NCI-H146 (cell line): ENCODE measurements at regions not wholly inside any gene's neighbourhood (a gene's known extent, or its start where the extent isn't known, plus 50 kb on each side); places are given as distances from the start of the nearest gene placed in this dataset.

ENCODE experiments used
- DNase-seq: peaks from one replicate; lab custom pipeline; 2025; lab: John Stamatoyannopoulos, UW

DNA sequence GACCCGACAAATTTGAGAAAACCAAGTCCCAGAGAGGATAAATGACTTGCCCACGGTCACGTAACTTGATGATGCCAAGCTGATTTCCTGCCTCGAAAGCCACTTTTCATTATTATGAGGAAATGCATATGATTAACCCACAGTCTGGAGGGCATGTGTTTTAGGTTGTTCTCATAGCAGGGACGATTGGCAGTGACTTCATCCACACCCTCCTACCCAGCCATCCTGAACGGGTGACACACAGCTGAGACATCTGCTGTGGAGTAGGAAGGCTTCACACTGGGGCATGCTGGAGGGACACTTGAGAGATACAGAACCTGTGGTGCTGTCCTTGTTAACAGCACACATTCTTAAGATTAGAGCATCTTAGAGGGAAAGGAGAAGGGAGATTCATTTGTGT is 65.4 kb upstream of the WDFY2 start:
- no peak for DNase-seq

DNA sequence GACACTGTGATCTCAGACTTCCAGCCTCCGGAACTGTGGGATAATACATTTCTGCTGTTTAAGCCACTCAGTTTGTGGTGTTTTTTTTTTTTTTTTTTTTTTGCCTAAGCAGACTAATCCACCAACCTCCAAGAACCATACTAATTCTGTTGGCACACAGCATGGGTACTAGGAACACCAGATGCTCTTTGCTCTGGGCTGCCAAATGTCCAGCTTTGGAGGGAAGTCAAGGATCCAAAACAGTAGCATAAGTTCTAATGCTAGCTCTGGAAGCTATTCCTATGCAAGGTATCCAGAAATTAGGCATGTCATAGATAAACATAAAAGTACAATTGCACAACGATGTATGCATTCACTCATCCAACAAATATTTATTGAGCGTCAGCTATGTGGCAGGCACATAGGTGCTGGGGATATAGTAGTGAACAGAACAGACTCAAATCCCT is 64.5 kb upstream of the WDFY2 start:
- no peak for DNase-seq

DNA sequence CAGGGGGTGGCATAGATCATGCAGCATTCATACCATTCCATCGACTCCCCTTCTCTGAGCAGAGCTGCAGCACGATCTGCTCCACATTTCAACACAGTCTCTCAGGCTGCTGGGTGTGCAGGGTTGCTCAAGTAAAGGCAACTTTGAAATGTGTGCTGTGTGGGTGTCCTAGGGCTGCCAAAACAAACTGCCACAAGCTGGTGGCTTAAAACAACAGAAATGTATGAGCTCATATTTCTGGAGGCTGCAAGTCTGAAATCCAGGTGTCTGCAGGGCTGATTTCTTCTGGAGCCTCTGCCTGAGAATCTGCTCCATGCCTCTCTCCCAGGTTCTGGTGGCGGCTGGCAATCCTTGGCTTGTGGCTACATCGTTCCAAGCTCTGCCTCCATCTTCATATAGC is 63.7 kb upstream of the WDFY2 start:
- no peak for DNase-seq

DNA sequence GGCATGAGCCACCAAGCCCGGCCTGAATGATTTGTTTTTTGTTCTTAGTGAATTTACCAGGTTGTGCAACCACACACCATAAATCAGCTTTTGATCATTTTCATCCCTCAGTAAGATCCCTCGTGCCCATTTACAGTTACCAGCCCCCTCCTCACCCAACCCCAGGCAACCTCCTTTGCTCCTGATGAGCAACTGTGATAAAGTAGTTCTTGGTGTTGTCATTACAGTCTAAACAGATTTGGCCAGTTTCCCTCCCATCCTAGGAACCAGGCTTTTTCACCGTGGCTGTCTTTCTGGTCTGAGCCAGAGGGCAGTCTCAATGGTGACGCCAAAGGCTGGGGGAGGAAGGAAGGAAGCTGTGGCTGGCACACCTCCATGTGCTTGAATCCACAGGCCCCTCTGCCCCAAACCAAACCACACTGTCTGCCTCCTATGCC is 61.2 kb upstream of the WDFY2 start:
- DNase-seq, result no peak

DNA sequence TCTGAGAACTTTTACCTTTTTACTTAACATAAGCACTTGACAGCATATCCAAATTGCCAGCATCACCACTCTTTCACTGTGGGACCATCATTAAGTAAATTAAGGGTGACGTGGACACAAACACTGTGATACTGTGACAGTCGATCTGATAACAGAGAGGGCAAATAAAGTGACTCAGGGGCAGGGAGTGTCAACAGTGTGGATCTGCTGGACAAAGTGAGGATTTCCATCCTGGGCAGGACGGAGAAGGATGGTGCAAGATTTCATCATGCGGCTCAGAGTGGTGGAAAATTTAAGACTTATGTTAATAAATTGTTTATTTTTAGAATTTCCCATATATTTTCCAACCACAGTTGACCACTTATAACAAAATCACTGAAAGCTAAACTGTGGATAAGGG is 60.0 kb upstream of the WDFY2 start:
- DNase-seq, result peak; percentile 30

DNA sequence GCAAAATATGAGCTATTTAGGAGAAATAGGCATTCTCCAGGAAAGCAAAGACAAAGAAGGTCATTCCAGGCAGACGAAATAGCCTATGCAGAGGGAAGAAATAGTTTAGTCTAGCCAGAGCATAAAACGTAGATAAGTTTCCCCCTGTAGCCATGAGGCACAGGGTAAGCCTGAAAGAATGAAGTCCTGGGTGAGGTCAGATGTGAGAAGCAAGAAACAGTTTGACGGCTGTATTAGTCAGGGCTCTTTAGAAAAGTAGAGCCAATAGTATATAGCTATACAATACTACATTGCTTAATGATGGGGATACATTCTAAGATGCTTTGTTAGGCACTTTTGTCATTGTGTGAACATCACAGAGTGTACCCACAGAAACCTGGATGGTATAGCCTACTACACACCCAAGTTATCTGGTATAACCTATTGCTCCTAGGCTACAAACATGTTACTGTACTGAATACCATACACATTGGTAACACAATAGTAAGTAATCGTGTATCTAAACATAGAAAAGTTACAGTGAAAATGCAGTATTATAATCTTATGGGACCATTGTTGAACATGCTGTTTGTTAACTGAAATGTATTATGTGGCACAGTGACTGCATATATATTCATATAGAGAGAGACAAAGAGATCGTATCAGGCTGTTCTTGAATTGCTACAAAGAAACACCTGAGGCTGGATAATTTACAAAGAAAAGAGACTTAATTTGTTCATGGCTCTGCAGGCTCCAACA is 59.3 kb upstream of the WDFY2 start:
- DNase-seq, result no peak

DNA sequence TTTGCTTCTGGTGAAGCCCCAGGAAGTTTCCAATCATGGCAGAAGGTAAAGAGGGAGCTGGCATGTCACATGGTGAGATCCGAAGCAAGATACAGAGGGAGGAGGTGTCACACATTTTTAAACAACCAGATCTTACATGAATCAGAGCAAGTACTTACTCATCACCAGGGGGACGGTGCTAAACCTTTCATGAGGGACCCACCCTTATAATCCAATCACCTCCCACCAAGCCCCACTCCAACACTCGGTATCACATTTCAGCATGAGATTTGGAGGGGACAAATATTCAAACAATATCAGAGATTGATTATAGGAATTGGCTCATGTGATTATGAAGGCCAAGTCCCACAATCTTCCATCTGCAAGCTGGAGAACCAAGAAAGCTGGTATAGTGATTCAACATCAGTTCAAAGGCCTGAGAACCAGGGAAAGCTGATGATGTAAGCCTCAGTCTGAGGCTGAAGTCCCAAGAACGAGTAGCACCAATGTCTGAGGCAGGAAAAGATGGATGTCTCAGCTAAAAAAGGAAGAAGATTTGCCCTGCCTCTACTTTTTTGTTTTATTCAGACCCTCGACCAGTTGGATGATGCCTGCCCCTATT is 58.6 kb upstream of the WDFY2 start:
- no peak for DNase-seq

DNA sequence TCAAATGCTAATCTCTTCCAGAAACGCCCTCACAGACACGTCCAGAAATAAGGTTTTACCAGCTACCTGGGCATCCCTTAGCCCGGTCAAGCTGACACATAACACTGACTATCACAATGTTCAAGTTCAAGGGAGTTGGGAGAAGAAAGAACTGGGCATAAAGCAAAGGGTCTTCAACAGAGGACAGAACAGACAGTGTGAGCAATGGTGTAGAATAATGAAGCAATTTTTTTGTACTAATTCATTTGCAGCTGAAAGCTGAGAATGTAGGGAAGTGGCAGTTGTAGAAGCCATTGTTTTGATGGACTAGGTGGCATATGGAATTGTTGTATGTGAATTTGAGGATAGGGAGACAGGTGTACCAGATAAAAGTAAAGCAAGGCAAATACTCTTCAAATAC is 58.1 kb upstream of the WDFY2 start:
- no peak for DNase-seq

DNA sequence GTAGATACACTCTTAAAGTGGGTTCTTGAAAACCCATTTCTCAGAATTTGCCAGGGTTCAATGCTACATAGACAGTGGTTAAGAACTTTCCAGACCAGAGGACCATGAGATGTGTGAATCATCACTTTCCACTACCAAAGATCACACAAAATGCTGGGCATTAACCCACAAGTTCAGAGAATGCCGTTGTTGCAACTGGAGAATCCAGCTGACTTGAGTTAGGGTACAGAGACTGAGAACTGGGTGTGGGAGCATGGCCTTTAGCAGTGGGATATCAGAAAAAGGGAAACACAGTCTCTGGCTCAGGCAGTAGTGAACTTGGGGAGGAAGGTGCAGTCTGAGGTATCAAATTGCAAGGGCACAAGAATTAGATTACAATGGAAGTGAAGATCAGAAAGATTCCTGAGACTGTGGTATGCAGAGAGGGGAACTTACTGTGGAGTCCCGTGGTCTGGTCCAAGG is 51.5 kb upstream of the WDFY2 start:
- DNase-seq, result no peak

DNA sequence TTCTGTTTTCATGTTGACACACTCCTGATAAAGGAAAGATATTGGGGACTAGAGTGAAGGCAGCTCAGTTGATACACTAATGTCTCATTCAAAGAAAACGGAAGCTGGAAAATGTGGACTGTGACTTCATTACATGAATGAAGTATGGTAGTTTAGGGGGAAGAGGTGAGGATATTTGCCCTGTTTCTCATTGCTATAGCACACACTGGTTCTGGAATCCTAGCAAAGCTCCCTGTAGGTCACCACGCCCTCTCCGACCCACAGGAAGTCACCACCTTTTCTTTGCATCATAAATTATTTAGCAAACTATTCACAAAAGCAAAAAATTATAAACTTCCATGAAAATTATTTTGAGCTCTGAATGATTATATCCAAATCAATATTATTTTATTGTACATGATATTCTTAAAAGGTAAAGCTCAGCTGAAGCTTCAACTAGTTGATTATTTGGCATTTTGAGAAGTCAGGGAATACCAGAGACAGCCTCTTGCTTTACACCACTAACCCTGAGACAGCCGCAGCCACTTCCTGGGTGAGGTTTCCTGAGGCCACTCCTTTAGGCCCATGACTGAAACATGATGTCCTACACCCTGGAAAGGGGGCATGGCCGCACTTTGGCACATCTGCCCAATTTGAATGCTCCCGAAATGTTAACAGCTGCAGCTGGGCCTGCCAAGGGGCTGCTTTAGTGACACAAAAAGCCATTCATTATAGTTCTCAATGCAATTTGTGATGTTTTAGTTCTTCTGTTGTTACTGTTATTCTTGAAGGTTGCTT is 50.0 kb upstream of the WDFY2 start:
- no peak for DNase-seq
